GM23338 (cell line): ENCODE measurements at regions not wholly inside any gene's neighbourhood (a gene's known extent, or its start where the extent isn't known, plus 50 kb on each side); places are given as distances from the start of the nearest gene placed in this dataset.

Experiments used
- ATAC-seq: fragments of 200-7000 bp; cut with Tn5 transposase; 3 replicates; pipeline ENCODE4 v1.9.1; 2020
- DNase-seq: peaks from one replicate; pipeline ENCODE4 v3.0.0-alpha.2; 2015; ENCODE audit warnings: low spot score
- H2AFZ ChIP-seq: fragments of 200-600 bp; sonication (generic); 2 replicates; pipeline ENCODE4 v1.8.0; 2016; ENCODE audit warnings: antibody characterized with exemption, mild to moderate bottlenecking, moderate library complexity
- H3F3A ChIP-seq: fragments of 200-600 bp; sonication (generic); replicated peaks from 2 replicates; pipeline ENCODE4 v1.8.0; 2017; ENCODE audit warnings: antibody characterized with exemption, mixed run types, low read depth
- H3K27ac ChIP-seq: fragments of 200-600 bp; sonication (generic); 2 replicates; pipeline ENCODE4 v1.6.1; 2016; ENCODE audit warnings: low read depth
- H3K27me3 ChIP-seq: fragments of 200-600 bp; sonication (generic); 2 replicates; pipeline ENCODE4 v1.8.0; 2016; ENCODE audit warnings: mild to moderate bottlenecking, mixed run types, moderate library complexity; ENCODE audit not compliant: insufficient read depth
- H3K36me3 ChIP-seq: fragments of 200-600 bp; sonication (generic); 2 replicates; pipeline ENCODE4 v1.8.0; 2016; ENCODE audit warnings: mild to moderate bottlenecking; ENCODE audit not compliant: insufficient read depth
- H3K4me1 ChIP-seq: fragments of 200-600 bp; sonication (generic); 2 replicates; pipeline ENCODE4 v1.8.0; 2016; ENCODE audit warnings: mild to moderate bottlenecking, moderate library complexity; ENCODE audit not compliant: insufficient read depth
- H3K4me2 ChIP-seq: fragments of 200-600 bp; sonication (generic); 2 replicates; pipeline ENCODE4 v1.7.1; 2017; ENCODE audit warnings: mixed run types
- H3K4me3 ChIP-seq: fragments of 200-600 bp; sonication (generic); 2 replicates; pipeline ENCODE4 v1.6.1; 2016; ENCODE audit warnings: mixed run types
- H3K79me2 ChIP-seq: fragments of 200-600 bp; sonication (generic); replicated peaks from 2 replicates; pipeline ENCODE4 v1.8.0; 2017; ENCODE audit warnings: mild to moderate bottlenecking; ENCODE audit not compliant: insufficient read depth
- H3K9me2 ChIP-seq: fragments of 200-600 bp; sonication (generic); 2 replicates; pipeline ENCODE4 v1.8.0; 2017; ENCODE audit not compliant: insufficient read depth
- H4K20me1 ChIP-seq: fragments of 200-600 bp; sonication (generic); replicated peaks from 2 replicates; pipeline ENCODE4 v1.8.0; 2017; ENCODE audit warnings: mild to moderate bottlenecking; ENCODE audit not compliant: insufficient read depth
- H3K27ac Mint-ChIP-seq: 2 replicates; pipeline ENCODE4 v1.8.0; 2020; ENCODE audit warnings: inconsistent platforms, mild to moderate bottlenecking, moderate library complexity, mixed read lengths
- H3K27me3 Mint-ChIP-seq: 3 replicates; pipeline ENCODE4 v1.8.0; 2022; ENCODE audit warnings: low read depth, mild to moderate bottlenecking, moderate library complexity, mixed read lengths, inconsistent platforms; ENCODE audit not compliant: insufficient read depth, poor library complexity
- H3K36me3 Mint-ChIP-seq: 3 replicates; pipeline ENCODE4 v1.8.0; 2021; ENCODE audit warnings: low read depth, mild to moderate bottlenecking, inconsistent platforms, moderate library complexity, mixed read lengths
- H3K4me1 Mint-ChIP-seq: 3 replicates; pipeline ENCODE4 v1.8.0; 2020; ENCODE audit warnings: mild to moderate bottlenecking, inconsistent platforms, mixed read lengths
- H3K4me3 Mint-ChIP-seq: 3 replicates; pipeline ENCODE4 v1.8.0; 2021; ENCODE audit warnings: moderate library complexity, mild to moderate bottlenecking, inconsistent platforms, mixed read lengths
- H3K9me3 Mint-ChIP-seq: 3 replicates; pipeline ENCODE4 v1.8.0; 2020; ENCODE audit warnings: moderate library complexity, mild to moderate bottlenecking, inconsistent platforms, mixed read lengths
- CREB1 ChIP-seq: fragments of 250-450 bp; sonication (Bioruptor Pico); IDR thresholded peaks from 2 replicates; pipeline ENCODE4 v1.5.0; 2020; ENCODE audit warnings: low read depth, mild to moderate bottlenecking, moderate library complexity
- CTCF ChIP-seq, 2 experiments: fragments of 200-600 bp in 1 of 2; sonication (generic) in 1 of 2; conservative IDR thresholded peaks; 2 replicates each; pipeline versions ENCODE4 v1.5.1 to v1.6.1; 2016 to 2017; ENCODE audit warnings: antibody characterized with exemption in 2 of 2, low read depth in 2 of 2, mild to moderate bottlenecking in 2 of 2, moderate library complexity in 1 of 2
- ETS1 ChIP-seq: IDR thresholded peaks from 2 replicates; pipeline ENCODE4 v1.6.1; 2016; ENCODE audit warnings: antibody characterized with exemption
- EZH2 ChIP-seq: fragments of 200-600 bp; sonication (generic); IDR thresholded peaks from one replicate; pipeline ENCODE4 v1.8.0; 2017; ENCODE audit warnings: antibody characterized with exemption, mild to moderate bottlenecking, low read depth; ENCODE audit not compliant: unreplicated experiment
- NANOG ChIP-seq: IDR thresholded peaks from 2 replicates; pipeline ENCODE4 v1.6.1; 2016; ENCODE audit warnings: antibody characterized with exemption, borderline replicate concordance
- ZNF462 ChIP-seq: fragments of 250-450 bp; sonication (Bioruptor Pico); IDR thresholded peaks from 2 replicates; pipeline ENCODE4 v1.5.0; 2020; ENCODE audit warnings: mild to moderate bottlenecking, moderate library complexity

- H3K4me2 ChIP-seq, result peak overlapping the region; percentile 53
- no peak overlapping the region for H2AFZ ChIP-seq
- ATAC-seq, result no peak
- no peaks in the 10 kb centered on the region for H3K79me2 ChIP-seq
- H3K27ac ChIP-seq, result no peak overlapping the region
- Mint-ChIP-seq H3K4me1 (peaks cover 21% of the 10 kb centered on the region), H3K4me3 (no peak overlapping the region), H3K27ac (no peak overlapping the region), H3K36me3 (peaks cover 5% of the 10 kb centered on the region), H3K27me3 (peaks cover 5% of the 10 kb centered on the region), H3K9me3 (peaks cover 11% of the 10 kb centered on the region; the same call in 2 of the 3 replicates)
- TF ChIP-seq NANOG, result no peak
- no peak for TF ChIP-seq CTCF (conservative IDR thresholded peaks at IDR 0.05; ENCODE audit: low read depth in 2 of 2)
- no peak for TF ChIP-seq EZH2
- TF ChIP-seq CREB1 (CRISPR knock-in tag), result no peak
- TF ChIP-seq ETS1, result no peak
- no peak for TF ChIP-seq ZNF462 (CRISPR knock-in tag)
- no peaks in the 10 kb centered on the region for H4K20me1 ChIP-seq
- no peak overlapping the region for H3K4me3 ChIP-seq
- H3K27me3 ChIP-seq, result no peaks in the 10 kb centered on the region
- no peak for DNase-seq
- H3K36me3 ChIP-seq, result no peaks in the 10 kb centered on the region
- peaks cover 4% of the 10 kb centered on the region for H3K9me2 ChIP-seq
- H3K4me1 ChIP-seq, result peaks cover 16% of the 10 kb centered on the region
- H3F3A ChIP-seq, result no peaks in the 10 kb centered on the region
These were observed 248.6 kb downstream of the AASDHPPT start for GRCh38 chr11:106326087-106326486.
